D341Med (cell line): ENCODE measurements at regions not wholly inside any gene's neighbourhood (a gene's known extent, or its start where the extent isn't known, plus 50 kb on each side); places are given as distances from the start of the nearest gene placed in this dataset.
"Not testable (repeated sequence)": the region's sequence is repeated elsewhere in the genome, so short reads cannot be mapped to it uniquely, and the experiment has no call there.

Experiments used
- DNase-seq: peaks from one replicate; pipeline ENCODE4 v3.0.0; 2012; ENCODE audit warnings: low spot score

DNA sequence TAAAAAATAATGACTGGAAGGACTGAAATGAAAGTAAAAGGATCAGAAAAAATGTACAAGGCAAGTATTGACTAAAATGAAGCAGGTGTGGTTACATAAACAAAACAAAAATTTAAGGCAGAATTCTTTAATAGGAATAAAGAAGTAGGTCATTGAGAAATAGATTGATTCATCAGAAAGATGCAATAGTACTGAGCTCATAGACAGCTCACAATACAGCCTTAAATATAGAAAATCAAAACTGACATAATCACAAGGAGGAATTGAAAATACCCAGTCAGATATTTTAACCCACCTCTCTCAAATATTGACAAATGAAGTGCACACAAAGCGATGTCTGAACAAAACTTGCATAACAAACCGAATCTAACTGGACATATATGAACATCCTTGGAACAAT, 366.8 kb upstream of the DPYD start:
- DNase-seq, result no peak

- DNase-seq, result no peak
These were observed 365.8 kb upstream of the DPYD start for GRCh38 chr1:98286656-98287055.

- not testable (repeated sequence) for DNase-seq
These were observed 364.5 kb upstream of the DPYD start for GRCh38 chr1:98285286-98285685.

- no peak for DNase-seq
These were observed 359.2 kb upstream of the DPYD start for GRCh38 chr1:98280049-98280448.

GRCh38 chr1:98278055-98278454, 357.2 kb upstream of the DPYD start:
- DNase-seq, result no peak

DNA sequence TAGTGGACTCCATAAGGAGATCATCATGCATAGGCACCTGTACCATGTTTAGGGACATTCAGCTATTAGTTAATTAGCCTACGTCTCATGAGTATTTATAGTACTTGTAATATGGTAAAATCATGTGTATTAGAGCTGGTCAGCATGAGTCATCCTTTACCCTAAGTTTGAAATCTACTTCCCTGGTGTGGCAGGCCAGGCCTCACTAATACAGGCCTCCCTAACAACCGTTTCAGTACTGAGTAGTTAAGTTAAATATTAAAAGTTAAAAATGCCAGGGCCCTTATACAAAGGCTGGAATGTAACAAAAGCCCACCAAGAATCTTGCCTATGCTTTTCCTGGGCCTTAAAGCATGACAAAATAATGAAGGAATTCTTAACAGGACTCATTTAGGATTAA, 356.3 kb upstream of the DPYD start:
- DNase-seq, result no peak

- DNase-seq, result no peak
These were observed 355.7 kb upstream of the DPYD start for GRCh38 chr1:98276514-98276913.

DNA sequence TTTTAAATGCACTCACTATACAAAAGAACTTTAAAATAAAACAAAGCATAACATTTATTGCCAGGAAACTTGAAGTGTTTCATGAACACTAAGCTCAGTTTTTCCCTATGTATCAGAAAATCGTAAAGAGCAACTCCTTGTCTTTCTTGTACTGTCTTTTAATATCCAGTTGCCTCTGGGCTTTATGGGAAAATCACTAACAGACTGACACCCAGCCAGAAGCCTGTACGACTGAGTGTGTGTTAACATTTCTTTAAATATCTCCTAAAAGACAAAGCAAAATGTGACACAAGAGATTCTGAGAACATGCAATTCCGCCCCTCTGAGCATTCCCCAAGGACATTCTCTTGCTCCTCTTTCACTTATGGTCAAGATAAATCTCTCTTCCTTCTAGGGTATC, 347.5 kb upstream of the DPYD start:
- DNase-seq, result no peak

GRCh38 chr1:98267423-98267822, 346.6 kb upstream of the DPYD start:
- no peak for DNase-seq

GRCh38 chr1:98264727-98265126, 343.9 kb upstream of the DPYD start:
- DNase-seq, result no peak

DNA sequence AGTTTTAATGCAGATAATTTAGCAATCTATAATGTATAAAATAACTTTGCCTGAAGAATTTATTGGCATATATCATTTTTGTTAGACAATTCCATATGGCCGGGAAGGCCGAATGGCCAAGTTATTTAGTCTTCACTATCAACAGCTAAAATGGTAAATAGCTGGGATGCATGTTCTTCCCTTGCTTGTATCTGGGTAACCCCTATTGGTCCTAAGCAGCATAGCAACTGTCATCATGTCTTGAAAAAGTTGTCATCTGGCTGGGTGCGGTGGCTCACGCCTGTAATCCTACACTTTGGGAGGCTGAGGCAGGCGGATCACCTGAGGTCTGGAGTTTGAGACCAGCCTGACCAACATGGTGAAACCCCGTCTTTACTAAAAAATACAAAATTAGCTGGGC, 340.0 kb upstream of the DPYD start:
- no peak for DNase-seq

DNA sequence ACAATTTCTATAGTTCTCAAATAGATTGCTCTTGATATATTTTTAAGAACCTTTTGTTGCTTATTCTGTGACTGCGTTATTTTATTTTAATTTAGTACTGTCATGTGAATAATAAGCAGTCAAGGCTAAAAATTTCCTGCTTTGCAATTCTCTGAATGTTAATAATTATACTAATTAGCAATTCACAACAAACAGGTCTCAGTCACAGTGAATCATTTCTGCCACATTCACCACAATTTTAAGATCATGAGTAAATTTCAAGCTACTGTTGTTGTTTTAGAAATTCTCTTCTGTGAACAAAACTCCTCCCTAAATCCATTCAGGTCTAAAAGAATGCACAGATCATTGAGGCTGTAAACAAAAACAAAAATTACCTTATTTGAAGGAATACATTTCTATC, 339.6 kb upstream of the DPYD start:
- DNase-seq, result no peak

DNA sequence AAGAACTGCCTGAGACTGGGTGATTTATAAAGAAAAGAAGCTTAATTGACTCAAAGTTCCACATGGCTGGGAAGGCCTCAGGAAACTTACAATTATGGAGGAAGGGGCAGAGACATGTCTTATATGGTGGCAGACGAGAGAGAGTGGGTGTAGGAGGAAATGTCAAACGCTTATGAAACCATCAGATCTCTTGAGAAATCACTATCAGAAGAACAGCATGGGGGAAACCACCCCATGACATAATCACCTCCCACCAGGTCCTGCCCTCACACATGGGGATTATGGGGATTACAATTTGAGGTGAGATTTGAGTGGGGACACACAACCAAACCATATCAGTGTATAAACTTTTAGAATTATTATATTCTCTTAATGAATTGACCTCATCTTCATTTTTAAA, 335.9 kb upstream of the DPYD start:
- DNase-seq, result no peak

DNA sequence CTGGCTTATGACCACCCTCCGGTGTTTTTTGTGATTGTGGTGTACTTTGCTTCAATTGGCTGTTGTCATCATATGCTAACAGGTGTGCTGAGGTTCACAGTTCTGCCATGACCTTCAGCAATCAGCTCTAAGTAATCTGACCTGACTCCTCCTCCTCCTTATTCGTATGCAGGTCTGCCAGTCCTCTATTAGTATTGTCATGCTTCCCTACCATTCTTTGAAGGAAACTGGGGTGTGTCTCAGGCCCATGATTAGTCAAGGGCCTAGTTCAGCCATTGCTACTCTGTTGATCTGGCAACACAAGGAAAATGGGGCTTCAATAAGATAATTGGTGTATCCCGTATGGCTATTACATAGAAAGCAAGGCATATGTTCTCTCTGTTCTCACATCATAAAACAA, 332.3 kb upstream of the DPYD start:
- no peak for DNase-seq

- DNase-seq, result no peak
These were observed 330.7 kb upstream of the DPYD start for GRCh38 chr1:98251497-98251896.

- no peak for DNase-seq
These were observed 311.8 kb upstream of the DPYD start for GRCh38 chr1:98232678-98233077.

GRCh38 chr1:98222706-98223105, 301.9 kb upstream of the DPYD start:
- no peak for DNase-seq

- DNase-seq, result peak; percentile 43
These were observed 301.1 kb upstream of the DPYD start for GRCh38 chr1:98221923-98222322.

DNA sequence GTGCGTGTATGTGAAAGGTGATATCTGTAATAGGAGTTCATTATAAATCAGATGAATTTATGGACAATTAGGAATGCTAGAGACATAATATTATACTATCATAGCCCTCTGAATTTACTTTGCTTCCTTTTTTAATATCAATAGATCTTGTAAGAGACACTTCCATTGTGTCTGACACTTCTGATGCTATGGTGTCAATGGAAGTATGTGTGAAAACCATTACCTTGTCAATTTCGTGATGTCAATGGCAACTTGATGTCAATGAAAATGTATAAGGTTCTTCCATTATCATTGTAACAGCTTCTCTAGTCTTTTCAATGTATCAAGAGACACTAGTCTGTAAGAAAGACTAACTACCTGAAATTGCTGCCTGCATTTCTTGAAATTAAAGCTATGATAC, 296.8 kb upstream of the DPYD start:
- no peak for DNase-seq

- no peak for DNase-seq
These were observed 295.5 kb upstream of the DPYD start for GRCh38 chr1:98216304-98216703.

DNA sequence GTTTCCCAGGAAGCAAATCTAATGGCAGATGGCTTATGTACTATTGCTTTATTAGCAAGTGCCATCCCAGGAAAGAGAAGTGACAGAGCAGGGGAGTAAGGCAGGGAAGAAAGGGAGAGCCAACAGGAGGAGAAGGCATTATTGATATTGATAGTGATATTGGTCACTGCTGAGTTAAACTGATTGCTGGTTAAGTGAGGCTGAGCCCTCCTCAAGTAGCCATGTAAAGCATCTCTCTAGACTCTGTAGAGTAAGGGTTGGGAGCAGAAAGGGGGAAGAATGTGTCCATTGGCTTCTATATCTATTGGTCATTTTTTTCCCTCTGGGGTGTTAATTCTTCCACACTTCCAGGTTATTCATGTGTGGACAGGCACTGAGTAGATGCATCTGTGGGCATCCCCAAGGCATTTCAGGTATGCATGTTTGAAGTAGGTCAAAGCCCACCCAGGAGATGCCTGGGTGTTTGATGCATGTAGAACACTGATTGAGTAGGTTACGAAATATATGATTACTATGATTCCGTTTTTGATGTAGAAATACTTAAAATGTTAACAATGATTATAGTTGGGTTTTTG, 290.5 kb upstream of the DPYD start:
- no peak for DNase-seq

- no peak for DNase-seq
These were observed 289.7 kb upstream of the DPYD start for GRCh38 chr1:98210563-98210962.

- DNase-seq, result no peak
These were observed 289.2 kb upstream of the DPYD start for GRCh38 chr1:98210064-98210463.

DNA sequence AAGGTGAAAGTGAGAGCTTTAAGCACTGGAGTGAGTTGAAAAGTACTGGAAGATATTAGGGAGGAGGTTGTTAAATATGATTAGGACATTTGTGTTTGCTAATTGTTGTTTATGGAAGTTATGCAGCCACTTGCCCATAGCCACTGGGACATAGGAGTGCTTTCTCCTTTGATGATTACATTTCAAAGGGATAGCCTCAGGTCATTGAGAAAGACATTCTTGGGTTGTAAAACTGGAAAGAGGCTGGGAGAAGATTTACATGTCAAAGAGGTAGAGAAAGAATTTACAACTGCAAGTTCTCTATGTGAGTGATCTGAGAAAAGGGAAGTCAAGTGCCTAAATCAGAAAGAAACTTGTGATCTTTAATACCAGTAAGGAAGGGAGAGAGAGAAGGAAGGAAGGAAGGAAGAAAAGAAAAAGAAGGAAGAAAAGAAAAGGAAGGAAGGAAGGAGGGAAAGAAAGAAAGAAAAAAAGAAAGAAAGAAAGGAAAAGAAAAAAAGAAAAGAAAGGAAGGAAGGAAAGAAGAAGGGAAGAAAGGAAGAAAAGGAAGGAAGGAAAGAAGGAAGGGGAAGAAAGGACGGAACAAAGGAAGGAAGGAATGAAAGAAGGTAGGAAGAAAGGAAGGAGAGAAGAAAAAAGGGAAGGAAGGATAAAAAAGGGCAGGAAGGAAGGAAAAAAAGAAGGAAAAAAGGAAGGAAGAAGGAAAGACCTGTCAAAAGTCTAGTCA, 284.6 kb upstream of the DPYD start:
- no peak for DNase-seq
